GM21786 (cell line): ENCODE measurements at regions not wholly inside any gene's neighbourhood (a gene's known extent, or its start where the extent isn't known, plus 50 kb on each side); places are given as distances from the start of the nearest gene placed in this dataset.

ENCODE experiments used
- ATAC-seq: cut with Tn5 transposase; IDR thresholded peaks from one replicate; pipeline ENCODE4 v1.9.1; 2021; ENCODE audit not compliant: unreplicated experiment

DNA sequence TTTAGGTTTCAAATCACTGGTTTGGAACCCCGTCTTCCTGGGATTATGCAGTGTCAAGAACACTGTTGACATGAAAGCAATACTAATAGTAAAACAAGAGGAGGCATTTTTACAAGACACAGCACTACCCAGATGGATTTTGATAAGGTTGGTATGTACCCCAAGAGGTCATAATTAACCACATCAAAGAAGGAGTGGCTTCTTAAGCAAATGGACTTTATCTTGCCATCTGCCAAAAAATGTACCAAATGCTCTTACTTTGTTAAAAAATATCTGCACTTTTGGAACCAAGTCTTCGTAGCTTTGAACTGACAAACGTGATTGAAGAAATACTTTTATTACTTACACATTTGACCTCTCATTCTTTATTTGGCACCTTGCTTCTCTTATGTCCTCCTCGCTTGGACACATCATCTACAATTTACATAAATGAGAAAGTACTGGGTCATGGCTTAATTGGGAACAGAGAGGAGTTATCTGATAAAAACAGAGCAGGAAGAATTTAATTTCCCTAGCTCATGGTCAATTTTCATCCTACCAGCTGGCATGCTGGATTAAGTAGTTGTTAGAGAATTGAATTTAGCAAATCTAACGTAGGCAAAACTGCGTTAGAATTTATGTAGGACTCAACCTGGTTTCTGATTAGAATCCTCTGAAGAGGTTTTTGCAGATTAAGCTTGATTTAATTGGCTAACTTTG is 54.5 kb upstream of the PRICKLE1 start:
- no peak for ATAC-seq

DNA sequence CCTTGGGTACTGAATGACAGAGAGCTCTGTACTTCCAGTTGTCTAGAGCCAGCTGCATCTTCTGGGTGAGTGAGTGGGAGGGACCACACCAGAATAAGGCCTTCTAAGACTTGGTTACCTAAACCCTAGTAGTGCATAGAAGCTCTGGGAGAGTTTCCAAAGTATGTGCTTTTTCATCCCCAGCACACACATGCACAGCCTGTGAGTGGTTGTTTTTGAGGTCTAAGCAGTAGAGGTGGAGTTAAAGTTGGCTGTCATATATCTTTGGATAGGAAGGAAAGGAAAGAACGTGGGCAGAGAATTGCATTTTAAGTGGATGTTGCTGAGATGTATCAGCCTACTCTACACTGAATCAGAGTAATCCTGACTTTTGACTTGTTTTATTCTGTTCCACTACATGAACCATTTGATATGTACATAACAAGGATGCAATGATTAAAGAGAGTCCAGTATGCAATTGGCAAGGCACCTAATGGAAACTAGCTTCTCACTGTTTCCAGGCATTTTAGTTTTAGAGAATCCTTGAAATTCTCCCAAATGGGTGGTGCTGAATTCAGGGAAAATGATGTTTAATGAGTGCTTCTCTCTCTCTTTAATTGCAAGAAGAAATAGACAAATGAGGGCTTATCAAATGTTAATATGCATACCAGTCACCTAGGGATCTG is 51.8 kb upstream of the PRICKLE1 start:
- ATAC-seq: no peak

DNA sequence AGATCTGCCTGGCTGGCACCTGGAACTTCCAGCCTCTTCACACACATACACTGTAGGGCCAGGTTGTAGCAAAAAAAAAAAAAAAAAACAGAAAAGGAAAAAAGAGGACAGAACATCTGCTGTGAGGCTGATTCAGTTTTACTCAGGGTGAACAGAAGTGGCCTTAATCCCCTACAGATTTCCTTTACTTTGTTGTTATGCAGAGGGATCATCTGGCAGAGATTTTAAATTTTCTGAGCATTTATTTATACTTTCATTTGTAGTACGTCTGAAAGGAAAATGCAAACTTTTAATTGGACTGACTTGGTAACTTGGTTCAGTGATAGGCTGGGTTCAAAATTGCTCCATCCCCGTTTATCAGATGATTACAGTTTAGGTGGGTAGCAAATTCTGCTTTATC is 50.8 kb upstream of the PRICKLE1 start:
- ATAC-seq: no peak

DNA sequence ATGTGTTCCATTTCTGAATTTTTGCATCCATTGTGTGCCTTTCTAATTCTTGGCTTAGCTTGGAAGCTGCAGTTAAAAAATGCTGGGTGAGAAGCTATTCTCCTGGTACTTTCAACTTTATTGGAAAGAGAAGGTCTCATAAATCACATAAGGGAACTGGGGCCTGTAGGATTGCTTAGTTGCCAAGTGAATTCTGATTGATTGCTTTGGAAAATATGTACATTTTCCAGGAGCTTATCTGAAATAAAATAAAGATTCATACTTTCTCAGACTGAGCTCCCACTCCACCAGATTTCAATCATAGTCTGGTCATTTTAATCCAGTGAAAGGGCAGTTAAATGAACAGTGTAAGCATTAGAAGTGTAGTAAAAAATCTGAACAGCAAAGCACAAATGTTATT is 50.0 kb upstream of the PRICKLE1 start:
- no peak for ATAC-seq
